GM18951 (cell line): ENCODE measurements at regions not wholly inside any gene's neighbourhood (a gene's known extent, or its start where the extent isn't known, plus 50 kb on each side); places are given as distances from the start of the nearest gene placed in this dataset.

Source experiments
- POLR2A ChIP-seq: IDR thresholded peaks from 4 replicates; pipeline ENCODE4 v1.6.1; 2011; ENCODE audit warnings: mild to moderate bottlenecking; ENCODE audit not compliant: insufficient read length, insufficient read depth; ENCODE audit errors: extremely low read depth
- in situ Hi-C: fragments of 300-500 bp; cut with MboI; formaldehyde crosslinking; loops from one replicate; pipeline ENCODE4 v1.12.0; 2022; ENCODE audit warnings: low sequenced_read_pairs, mixed read lengths, inconsistent platforms; ENCODE audit not compliant: unreplicated experiment

DNA sequence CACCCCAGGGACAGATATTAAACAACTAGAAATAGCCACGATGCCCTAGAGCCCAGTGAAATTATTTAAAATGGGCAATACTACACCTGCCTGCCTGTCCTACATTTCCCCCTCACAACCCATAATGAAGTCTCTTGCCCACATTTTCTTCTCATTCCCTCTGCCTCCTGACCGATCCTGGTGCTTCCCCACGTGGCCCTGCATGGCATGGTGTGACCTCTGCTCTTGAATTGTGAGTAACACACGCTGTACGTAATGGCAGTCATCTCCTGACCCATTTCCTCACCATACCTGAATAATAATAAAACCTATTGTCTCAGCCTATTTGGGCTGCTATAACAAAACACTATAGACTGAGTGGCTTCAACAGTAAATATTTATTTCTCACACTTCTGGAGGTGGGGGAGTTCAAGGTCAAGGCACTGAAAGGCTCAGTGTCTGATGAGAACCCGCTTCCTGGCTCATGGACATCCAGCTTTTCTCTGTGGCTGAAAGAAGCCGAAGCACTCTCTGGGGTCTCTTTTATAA lies 77.0 kb upstream of the ENPP6 start:
- no peak for TF ChIP-seq POLR2A
- in situ Hi-C loops, result no loop called here

DNA sequence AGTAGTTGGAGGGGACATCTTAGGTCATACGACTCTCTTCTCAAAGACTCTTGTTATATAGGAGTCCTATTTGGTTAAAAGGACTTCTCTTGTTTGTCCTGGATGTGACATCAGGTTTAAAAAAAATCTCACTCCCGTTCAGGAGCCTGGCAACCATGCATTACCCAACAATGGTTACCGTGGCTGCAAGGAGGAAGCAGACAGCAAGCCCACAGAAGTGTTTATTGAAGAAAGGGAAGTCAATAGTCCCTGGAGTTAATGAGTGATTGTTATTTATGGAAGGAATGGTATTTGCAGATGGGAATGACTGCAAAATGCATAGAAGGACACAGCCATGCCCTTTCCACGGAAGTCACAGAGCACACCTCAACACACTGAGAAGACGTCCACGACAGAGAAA lies 75.9 kb upstream of the ENPP6 start:
- in situ Hi-C loops, result no loop called here

DNA sequence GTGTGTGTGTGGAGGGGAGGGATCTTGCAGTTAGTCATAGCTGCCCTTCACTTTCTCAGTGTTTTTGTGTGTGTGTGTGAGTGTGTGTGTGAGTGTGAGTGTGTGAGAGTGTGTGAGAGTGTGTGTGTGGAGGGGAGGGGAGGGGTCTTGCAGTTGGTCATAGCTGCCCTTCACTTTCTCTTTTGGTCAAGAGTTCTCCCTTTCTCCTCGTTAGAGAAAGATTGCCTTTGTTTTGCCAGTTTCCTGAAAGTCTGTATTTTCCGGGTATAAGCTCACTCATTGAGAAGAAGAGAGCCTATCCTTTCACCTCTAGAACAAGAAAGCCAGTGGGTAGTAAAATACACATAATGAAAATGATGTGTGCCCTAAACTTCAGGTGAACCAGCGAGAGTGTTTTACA lies 75.2 kb upstream of the ENPP6 start:
- in situ Hi-C loops, result no loop called here
- TF ChIP-seq POLR2A, result no peak

More for the DNA sequence above, 75.9 kb upstream of the ENPP6 start:
- TF ChIP-seq POLR2A, result no peak

DNA sequence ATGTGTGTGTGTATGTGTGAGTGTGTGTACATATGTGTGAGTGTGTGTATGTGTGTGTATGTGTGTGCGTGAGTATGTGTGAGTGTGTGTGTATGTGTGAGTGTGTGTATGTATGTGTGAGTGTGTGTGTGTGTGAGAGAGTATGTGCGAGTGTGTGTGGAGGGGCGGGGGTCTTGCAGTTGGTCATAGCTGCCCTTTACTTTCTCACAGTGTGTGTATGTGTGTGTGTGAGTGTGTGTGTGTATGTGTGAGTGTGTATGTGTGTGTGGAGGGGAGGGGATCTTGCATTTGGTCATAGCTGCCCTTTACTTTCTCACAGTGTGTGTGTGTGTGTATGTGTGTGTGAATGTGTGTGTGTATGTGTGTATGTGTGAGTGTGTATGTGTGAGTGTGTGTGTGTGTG lies 74.8 kb upstream of the ENPP6 start:
- no peak for TF ChIP-seq POLR2A
- in situ Hi-C loops, result no loop called here

DNA sequence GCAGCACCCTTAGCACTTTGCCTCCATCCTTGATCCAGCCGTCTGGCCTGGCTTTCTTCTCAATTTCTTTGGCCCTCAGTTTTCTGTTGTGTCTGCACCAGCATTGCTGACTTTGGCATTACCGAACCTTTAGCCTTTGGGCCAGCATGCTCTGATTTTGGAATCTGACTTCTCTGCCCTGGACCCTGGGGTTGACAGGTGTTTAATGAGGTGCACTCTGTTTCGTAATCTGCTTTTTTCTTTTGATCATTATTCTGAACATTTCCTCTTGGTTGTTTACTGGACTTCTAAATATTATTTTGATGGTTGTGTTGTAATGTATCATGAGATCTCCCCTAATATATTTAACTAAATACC lies 71.5 kb upstream of the ENPP6 start:
- TF ChIP-seq POLR2A, result no peak
- in situ Hi-C loops, result no loop called here

DNA sequence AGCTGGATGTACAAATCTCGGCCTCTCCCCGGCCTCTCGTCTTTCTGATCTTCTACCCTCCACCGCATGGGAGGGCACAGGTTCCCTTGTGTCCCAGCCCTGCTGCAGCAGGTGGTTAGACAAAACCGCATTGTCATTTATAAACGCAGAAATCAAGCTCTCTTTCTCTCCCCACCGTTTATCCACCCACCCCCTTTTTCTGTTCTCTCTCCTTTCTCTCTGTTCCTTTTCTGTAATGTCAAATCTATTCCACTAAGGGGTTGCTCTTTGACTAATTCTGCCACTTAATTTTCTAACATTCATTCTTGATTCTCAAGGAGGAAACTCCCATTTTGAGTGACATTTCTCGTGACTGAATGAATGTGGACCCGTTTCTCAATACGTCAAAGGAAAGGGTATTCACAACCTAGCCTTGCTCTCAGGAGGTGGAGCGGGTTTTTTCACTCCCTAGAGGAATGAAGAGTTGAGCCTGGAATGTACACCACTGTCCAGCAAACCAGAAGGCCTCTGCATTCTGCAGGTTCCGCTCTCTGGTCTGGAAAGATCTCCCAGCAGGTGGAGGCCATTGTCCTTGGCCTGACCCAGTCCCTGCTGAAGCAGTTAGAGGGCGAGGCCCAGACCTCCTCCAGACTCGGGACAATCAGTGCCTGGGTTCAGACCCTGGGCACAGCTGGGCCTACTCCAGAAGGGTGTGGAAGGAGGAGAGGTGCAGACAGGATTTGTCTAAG lies 70.9 kb upstream of the ENPP6 start:
- TF ChIP-seq POLR2A, result peak; percentile 29
- in situ Hi-C loops, result no loop called here

DNA sequence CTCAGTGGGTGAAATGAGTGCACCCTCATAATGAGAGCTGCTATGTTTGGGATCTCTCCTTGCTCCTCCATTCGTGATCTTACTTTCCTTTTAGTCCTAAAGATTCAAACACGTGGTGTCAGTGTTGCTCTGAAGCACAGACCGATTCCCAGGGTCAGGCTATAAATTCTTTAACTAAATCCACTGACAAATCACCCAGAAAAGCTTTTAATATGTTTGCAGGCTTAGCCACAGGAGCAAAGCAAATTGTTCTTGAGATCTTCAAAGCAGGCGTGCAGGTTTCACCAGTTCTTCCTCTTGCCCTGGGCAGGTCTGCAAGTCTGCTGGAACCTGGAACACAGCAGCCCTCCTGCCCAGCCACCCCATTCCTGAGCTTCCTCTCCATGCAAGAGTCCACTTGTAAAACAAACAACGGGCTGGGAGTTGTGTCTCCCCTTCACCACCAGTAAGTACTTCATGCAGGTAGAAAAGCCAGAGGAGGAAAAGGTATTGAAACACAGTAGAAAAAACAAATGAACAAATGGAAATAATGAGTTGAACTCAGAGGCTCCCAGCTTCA lies 70.1 kb upstream of the ENPP6 start:
- in situ Hi-C loops, result no loop called here
- no peak for TF ChIP-seq POLR2A

DNA sequence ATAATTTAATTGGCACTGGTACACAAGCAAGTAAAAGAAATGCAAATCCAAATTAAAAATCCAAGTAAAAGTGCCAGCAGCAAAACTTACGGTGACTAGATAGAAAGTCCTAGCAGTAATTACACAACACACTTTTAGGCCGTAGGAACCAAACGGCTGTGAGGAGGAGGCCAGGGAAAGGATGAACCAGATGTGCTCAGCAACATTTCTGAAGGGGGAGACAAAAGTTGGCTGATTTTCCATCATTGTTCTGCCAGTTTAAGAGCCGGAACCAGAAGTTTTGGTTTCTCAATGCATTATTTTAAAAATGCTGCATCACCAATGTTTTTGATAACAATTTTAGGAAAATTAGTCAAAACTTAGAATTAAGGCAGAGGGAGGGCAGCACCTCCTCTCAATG lies 68.7 kb upstream of the ENPP6 start:
- no peak for TF ChIP-seq POLR2A
- in situ Hi-C loops, result no loop called here

DNA sequence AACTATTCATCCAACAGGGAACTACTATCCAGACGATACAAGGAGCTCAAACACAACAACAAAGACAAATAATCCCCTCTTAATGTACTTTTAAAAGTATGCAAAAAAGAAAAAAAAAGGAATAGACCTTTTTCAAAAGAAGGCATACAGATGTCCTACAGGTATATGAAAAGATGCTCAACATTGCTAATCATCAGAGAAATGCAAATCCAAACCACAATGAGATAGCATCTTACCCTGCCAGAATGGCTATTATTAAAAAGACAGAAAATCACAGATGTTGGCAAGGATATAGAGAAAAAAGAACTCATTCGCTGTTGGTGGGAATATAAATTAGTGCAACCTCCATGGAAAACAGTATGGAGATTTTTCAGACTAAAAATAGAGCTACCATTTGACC lies 67.1 kb upstream of the ENPP6 start:
- no peak for TF ChIP-seq POLR2A
- in situ Hi-C loops, result no loop called here

DNA sequence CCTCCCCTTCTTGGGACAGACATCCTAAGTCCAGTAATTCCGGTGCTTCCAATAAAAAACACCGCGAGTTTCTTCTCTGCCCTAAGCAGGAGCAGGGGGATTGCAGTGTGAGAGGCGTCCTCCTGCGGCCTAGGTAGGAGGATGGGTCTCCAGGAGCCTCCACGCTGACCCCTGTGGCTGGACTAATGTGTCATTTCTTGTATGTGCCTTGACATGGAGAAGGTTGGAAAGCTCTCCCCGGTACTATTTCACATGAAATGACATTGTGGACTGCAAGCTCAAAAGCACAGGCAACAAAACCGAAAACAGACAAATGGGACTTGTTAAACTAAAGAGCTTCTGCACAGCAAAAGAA lies 66.6 kb upstream of the ENPP6 start:
- no peak for TF ChIP-seq POLR2A
- in situ Hi-C loops, result no loop called here

DNA sequence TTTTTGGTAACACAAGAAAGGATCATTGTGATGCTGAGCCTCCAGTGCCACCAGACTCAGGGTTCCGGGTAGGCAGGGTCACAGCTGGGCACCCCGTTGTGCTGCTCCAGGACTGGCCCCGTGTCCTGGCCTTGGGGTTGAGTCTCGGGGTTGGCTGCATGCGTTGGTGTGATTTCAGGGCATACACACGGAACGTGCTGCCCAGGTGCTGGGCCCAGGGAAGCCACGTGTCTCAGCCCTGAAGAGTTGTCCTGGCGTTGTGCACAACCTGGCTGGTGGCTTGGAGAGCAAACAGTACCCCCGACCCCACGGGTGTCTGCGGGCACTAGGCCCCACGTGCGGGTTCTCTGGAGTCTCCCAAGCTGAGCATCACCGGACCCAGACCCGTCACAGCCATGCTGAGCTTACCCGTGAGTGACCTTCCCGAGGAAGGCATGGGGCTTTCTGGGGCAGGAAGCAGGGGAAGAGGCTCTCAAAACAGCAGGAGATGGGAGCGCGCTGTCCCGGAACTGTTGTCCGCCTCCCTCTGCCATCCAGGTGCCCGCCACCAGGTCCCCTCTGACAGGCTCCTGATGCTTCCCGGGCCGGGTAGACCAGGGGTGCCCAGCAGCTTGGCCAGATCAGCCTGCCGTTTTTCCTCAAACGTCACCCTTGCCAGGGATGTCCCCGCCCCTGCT lies 66.1 kb upstream of the ENPP6 start:
- TF ChIP-seq POLR2A, result peak; percentile 32
- in situ Hi-C loops, result no loop called here

DNA sequence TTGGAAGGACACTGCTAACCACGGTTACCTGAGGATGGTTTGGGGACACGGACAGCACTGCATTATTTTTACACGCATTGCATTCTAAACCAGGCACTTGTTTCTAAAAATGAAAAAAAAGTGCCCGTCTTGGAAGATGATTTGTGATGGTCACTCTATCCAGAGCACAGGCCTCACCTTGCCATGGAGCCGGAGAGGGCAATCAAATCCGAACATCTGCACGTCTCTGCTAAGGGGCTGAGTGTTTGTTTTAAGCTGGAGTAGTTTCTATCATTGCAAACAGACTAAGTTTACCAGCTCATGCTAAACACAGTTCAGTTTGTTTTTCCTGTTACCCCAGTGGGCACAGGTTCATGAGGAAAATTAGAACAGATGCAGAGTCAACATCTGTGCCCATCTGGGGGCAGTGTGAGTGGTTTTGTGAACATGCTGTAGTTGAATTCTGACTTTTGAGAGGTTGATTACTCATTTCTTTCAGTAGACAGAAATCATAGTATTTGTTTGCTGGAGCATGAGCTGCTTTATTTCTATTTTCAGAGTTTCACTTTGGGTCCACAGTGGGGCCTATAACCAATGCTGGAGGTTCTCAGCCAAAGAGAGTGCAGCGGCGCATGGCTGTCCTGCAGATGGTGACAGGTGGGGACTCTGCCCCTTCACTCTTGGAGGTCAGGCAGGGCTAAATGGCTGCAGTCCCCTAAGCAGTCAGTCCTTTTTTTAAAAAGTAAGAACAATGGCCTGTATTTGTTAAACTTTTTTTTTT lies 65.4 kb upstream of the ENPP6 start:
- in situ Hi-C loops, result no loop called here
- TF ChIP-seq POLR2A, result peak; percentile 60

DNA sequence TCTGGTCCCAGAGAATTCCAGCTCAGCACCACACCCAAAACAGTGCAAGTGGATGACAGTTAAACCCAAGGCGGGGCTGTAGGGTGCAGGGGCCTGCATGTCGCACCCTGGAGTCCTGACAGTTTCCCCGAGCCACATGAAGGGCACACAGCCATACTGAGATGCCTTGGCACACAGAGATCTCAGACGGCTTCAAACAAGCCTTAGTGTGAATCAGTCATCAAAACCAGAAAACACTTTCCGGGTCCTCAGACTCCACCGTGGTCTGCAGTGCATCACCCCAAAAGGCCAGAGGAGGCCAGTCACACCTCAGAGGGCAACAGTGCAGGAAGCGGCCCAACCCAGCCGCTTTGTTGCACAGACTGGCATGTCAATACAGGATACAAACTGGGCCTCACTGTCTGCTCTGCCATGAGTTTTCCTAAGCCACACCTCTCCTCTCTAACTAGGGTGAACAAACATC lies 64.6 kb upstream of the ENPP6 start:
- in situ Hi-C loops, result no loop called here
- peak; percentile 56 for TF ChIP-seq POLR2A

DNA sequence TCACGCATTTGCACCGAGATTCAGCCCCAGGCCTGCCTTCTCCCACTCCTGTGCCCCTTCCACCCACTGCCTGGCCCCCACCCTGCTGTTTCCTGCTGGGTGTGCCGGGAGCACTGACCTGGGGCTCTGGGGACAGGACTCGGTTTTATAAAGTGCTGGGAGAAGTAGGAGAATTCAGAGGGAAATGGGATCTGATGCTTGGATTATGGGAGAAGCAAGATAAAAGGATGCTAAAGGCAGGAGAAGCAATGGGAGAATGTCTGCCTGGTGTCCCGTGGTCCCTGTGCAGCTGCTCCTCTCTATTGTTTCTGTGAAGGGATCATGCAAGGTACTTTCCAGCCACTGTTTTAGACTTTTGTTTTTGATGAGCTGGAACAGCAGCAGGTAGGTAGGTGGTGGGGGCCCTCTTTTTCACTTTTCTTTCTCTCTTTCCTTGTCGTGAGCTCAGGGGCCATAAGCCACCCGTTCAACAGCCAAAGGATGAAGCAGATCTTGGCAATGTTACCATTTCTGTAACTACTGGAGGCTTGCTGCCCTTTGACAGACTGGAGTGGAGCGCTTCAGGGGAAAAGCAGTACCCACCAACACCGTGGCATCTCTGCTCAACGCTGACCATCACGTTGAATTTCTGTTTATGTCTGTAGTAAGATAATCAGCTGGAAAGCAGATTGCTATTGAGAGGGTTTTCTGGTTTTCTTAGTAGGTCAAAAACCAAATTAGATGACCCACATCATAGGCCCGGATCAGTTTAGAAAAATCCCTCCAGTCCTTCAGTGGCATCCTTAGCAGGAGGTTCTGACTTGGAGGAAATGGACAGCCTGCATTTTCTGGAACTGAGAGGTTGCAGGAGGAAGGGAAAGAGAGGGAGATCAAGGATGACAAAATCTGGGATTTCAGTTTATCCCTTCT lies 63.8 kb upstream of the ENPP6 start:
- in situ Hi-C loops, result no loop called here
- TF ChIP-seq POLR2A, result peak; percentile 26
